NCI-H1105 (cell line): ENCODE measurements at regions not wholly inside any gene's neighbourhood (a gene's known extent, or its start where the extent isn't known, plus 50 kb on each side); places are given as distances from the start of the nearest gene placed in this dataset.
"Not testable (repeated sequence)": the region's sequence is repeated elsewhere in the genome, so short reads cannot be mapped to it uniquely, and the experiment has no call there.

Source experiments
- DNase-seq: peaks from one replicate; lab custom pipeline; 2025; lab: John Stamatoyannopoulos, UW

- DNase-seq, result no peak
Observed at GRCh38 chr1:47661040-47661439, 223.2 kb downstream of the FOXD2 start.

- DNase-seq, result no peak
Observed at GRCh38 chr1:47662068-47662467, 224.2 kb downstream of the FOXD2 start.

GRCh38 chr1:47663286-47663685, 225.4 kb downstream of the FOXD2 start:
- no peak for DNase-seq

- DNase-seq, result no peak
Observed at GRCh38 chr1:47664356-47664755, 226.5 kb downstream of the FOXD2 start.

- not testable (repeated sequence) for DNase-seq
Observed at GRCh38 chr1:47664896-47665295, 227.1 kb downstream of the FOXD2 start.

GRCh38 chr1:47669081-47669585, 231.3 kb downstream of the FOXD2 start:
- DNase-seq, result no peak

GRCh38 chr1:47672622-47673021, 234.8 kb downstream of the FOXD2 start:
- no peak for DNase-seq

GRCh38 chr1:47674189-47674588, 236.3 kb downstream of the FOXD2 start:
- no peak for DNase-seq

- DNase-seq, result no peak
Observed at GRCh38 chr1:47675047-47675675, 237.3 kb downstream of the FOXD2 start.

GRCh38 chr1:47675721-47676120, 237.9 kb downstream of the FOXD2 start:
- DNase-seq, result no peak

GRCh38 chr1:47676311-47677054, 238.6 kb downstream of the FOXD2 start:
- no peak for DNase-seq

- DNase-seq, result no peak
Observed at GRCh38 chr1:47677241-47677940, 239.5 kb downstream of the FOXD2 start.

- no peak for DNase-seq
Observed at GRCh38 chr1:47678464-47678980, 240.7 kb downstream of the FOXD2 start.

- no peak for DNase-seq
Observed at GRCh38 chr1:47679301-47679791, 241.5 kb downstream of the FOXD2 start.

GRCh38 chr1:47679826-47680225, 242.0 kb downstream of the FOXD2 start:
- no peak for DNase-seq

GRCh38 chr1:47680815-47681475, 243.1 kb downstream of the FOXD2 start:
- DNase-seq, result no peak

GRCh38 chr1:47681735-47682134, 243.9 kb downstream of the FOXD2 start:
- no peak for DNase-seq

- no peak for DNase-seq
Observed at GRCh38 chr1:47682198-47682597, 244.4 kb downstream of the FOXD2 start.

GRCh38 chr1:47682786-47683350, 245.0 kb downstream of the FOXD2 start:
- no peak for DNase-seq

- no peak for DNase-seq
Observed at GRCh38 chr1:47683401-47683800, 245.6 kb downstream of the FOXD2 start.

- no peak for DNase-seq
Observed at GRCh38 chr1:47684518-47684917, 246.7 kb downstream of the FOXD2 start.
